Mesenchymal stem cell (in vitro differentiated cells and primary cell): ENCODE measurements at regions not wholly inside any gene's neighbourhood (a gene's known extent, or its start where the extent isn't known, plus 50 kb on each side); places are given as distances from the start of the nearest gene placed in this dataset.

Experiments
- DNase-seq: peaks from one replicate; pipeline ENCODE4 v3.0.0-alpha.2; 2013
- H2AFZ ChIP-seq: one replicate; pipeline ENCODE4 v1.6.1; 2013; ENCODE audit warnings: low read depth, mild to moderate bottlenecking, control low read depth, inconsistent platforms, low read length, moderate library complexity
- H2AK5ac ChIP-seq: 2 replicates; pipeline ENCODE4 v1.6.1; 2013; ENCODE audit warnings: low read length, moderate library complexity, mild to moderate bottlenecking, inconsistent platforms; ENCODE audit not compliant: severe bottlenecking
- H2BK120ac ChIP-seq: one replicate; pipeline ENCODE4 v1.6.1; 2013; ENCODE audit warnings: low read depth, mild to moderate bottlenecking, inconsistent platforms, low read length, moderate library complexity
- H2BK12ac ChIP-seq, 2 experiments: one replicate each; pipeline ENCODE4 v1.6.1; 2013; ENCODE audit warnings: inconsistent platforms in 2 of 2, low read length in 2 of 2, mild to moderate bottlenecking in 2 of 2, moderate library complexity in 2 of 2, control low read depth in 1 of 2
- H2BK15ac ChIP-seq: one replicate; pipeline ENCODE4 v1.6.1; 2013; ENCODE audit warnings: mild to moderate bottlenecking, low read depth, inconsistent platforms; ENCODE audit not compliant: poor library complexity, severe bottlenecking
- H2BK5ac ChIP-seq: 2 replicates; pipeline ENCODE4 v1.6.1; 2013; ENCODE audit warnings: low read depth, mild to moderate bottlenecking, low read length, control low read depth, inconsistent platforms; ENCODE audit not compliant: poor library complexity, severe bottlenecking
- H3K14ac ChIP-seq, 2 experiments: one replicate each; pipeline ENCODE4 v1.6.1; 2013; ENCODE audit warnings: inconsistent platforms in 2 of 2, low read length in 2 of 2, control low read depth in 1 of 2, mild to moderate bottlenecking in 1 of 2, moderate library complexity in 1 of 2
- H3K18ac ChIP-seq, 2 experiments: one replicate each; pipeline ENCODE4 v1.6.1; 2013; ENCODE audit warnings: inconsistent platforms in 2 of 2, low read length in 2 of 2, control low read depth in 1 of 2, low read depth in 1 of 2, mild to moderate bottlenecking in 1 of 2
- H3K23ac ChIP-seq, 2 experiments: one replicate each; pipeline ENCODE4 v1.6.1; 2013; ENCODE audit warnings: inconsistent platforms in 2 of 2, low read length in 2 of 2, mild to moderate bottlenecking in 2 of 2, moderate library complexity in 2 of 2, control low read depth in 1 of 2
- H3K27ac ChIP-seq: 2 replicates; pipeline ENCODE4 v1.5.1; 2013; ENCODE audit warnings: mild to moderate bottlenecking, moderate library complexity, low read length, control low read depth, inconsistent platforms; ENCODE audit not compliant: poor library complexity, severe bottlenecking
- H3K27me3 ChIP-seq, 2 experiments: 2 replicates each; pipeline versions ENCODE4 v1.6.1 to v1.7.0; 2013; ENCODE audit warnings: low read length in 2 of 2, mild to moderate bottlenecking in 2 of 2, moderate library complexity in 2 of 2, control low read depth in 1 of 2, inconsistent platforms in 1 of 2; ENCODE audit not compliant: control insufficient read depth in 1 of 2, insufficient read depth in 1 of 2
- H3K36me3 ChIP-seq, 2 experiments: 2 replicates each; pipeline versions ENCODE4 v1.6.1 to v1.7.0; 2013; ENCODE audit warnings: low read length in 2 of 2, control low read depth in 1 of 2, inconsistent platforms in 1 of 2, low read depth in 1 of 2, mild to moderate bottlenecking in 1 of 2; ENCODE audit not compliant: insufficient read depth in 2 of 2, control insufficient read depth in 1 of 2
- H3K4ac ChIP-seq, 2 experiments: one replicate each; pipeline ENCODE4 v1.6.1; 2013; ENCODE audit warnings: inconsistent platforms in 2 of 2, low read length in 2 of 2, mild to moderate bottlenecking in 2 of 2, moderate library complexity in 2 of 2, control low read depth in 1 of 2, low read depth in 1 of 2
- H3K4me1 ChIP-seq: 2 replicates; pipeline ENCODE4 v1.6.1; 2013; ENCODE audit warnings: low read depth, low read length, control low read depth; ENCODE audit not compliant: control insufficient read depth, insufficient read depth
- H3K4me2 ChIP-seq: 2 replicates; pipeline ENCODE4 v1.6.1; 2013; ENCODE audit warnings: low read length, mild to moderate bottlenecking, inconsistent platforms; ENCODE audit not compliant: poor library complexity, severe bottlenecking
- H3K4me3 ChIP-seq, 2 experiments: 2 replicates each; pipeline versions ENCODE4 v1.5.1 to v1.7.0; 2013; ENCODE audit warnings: low read length in 2 of 2, mild to moderate bottlenecking in 2 of 2, control low read depth in 1 of 2, low read depth in 1 of 2; ENCODE audit not compliant: insufficient read depth in 1 of 2
- H3K79me1 ChIP-seq: replicated peaks from 2 replicates; pipeline ENCODE4 v1.6.1; 2013; ENCODE audit warnings: mild to moderate bottlenecking, control low read depth, low read length, inconsistent platforms; ENCODE audit not compliant: poor library complexity, severe bottlenecking
- H3K9ac ChIP-seq: 2 replicates; pipeline ENCODE4 v1.7.0; 2013; ENCODE audit warnings: mild to moderate bottlenecking, low read length, moderate library complexity
- H3K9me3 ChIP-seq: 2 replicates; pipeline ENCODE4 v1.7.0; 2013; ENCODE audit warnings: mild to moderate bottlenecking, low read length; ENCODE audit not compliant: control insufficient read depth
- H4K8ac ChIP-seq: one replicate; pipeline ENCODE4 v1.6.1; 2013; ENCODE audit warnings: inconsistent platforms, mild to moderate bottlenecking, low read length, moderate library complexity
- H4K91ac ChIP-seq: one replicate; pipeline ENCODE4 v1.6.1; 2013; ENCODE audit warnings: mild to moderate bottlenecking, low read length, inconsistent platforms
- WGBS: methylation state at CpG from one replicate; pipeline ENCODE4 v1.1.7; 2013; ENCODE audit warnings: mixed read lengths; 5-methylcytosine and 5-hydroxymethylcytosine counted together

- H2AK5ac ChIP-seq: no peak overlapping the region
- no CpG with 5 or more reads among the region's 2 CpGs for WGBS
- DNase-seq: peak; percentile 65
Measured at GRCh38 chr5:82332886-82333615, 54.9 kb upstream of the RPS23 start.

DNA sequence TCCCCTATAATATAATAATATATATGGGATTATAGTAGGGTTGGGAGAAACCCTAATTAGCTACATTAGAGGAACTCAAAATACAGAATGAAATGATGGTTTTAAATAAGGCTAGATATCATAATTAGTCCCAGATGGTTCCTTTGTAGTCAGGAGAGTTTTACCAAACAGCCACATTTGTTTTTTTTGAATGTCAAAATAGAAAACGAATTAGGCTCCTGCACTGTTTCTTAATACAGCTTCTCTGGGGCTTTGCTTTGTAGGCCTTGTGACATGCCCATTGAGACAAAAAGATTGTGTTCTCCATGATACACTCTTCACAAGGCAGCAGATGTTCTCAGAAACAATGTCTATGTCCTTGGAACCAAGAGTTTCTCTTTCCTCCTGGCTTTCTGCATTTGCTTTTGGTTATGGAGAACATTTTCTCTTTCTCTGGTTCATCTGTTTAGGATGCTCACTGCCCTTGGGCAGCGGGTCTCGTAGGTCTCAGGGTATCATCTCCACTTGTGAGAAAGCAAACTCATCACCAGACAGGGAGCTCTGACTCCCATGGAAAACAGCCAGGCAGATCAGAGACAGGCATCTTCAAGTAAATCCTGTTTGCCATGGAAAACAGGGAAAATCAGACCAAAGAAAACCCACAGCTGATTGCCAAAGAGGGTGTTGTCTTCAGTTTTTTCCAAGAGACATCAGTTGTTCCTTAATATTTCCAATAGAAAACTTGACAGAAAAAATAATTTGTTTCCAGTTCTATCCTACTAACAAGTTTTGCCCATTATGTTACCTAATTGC, 54.1 kb upstream of the RPS23 start:
- Histone ChIP-seq H3K4me2 (no peak overlapping the region), H4K8ac (peak overlapping the region; percentile 45), H3K9me3 (no peaks in the 10 kb centered on the region), H3K27ac (no peak overlapping the region), H4K91ac (no peak overlapping the region), H3K14ac (no peak overlapping the region), H2BK5ac (no peak overlapping the region), H3K4me1 (peaks cover 4% of the 10 kb centered on the region), H2AFZ (no peak overlapping the region), H3K4ac (peak overlapping the region in 1 of 2 experiments; percentile 32), H3K36me3 (no peaks in the 10 kb centered on the region), H2BK120ac (peak overlapping the region; percentile 37), H2AK5ac (no peak overlapping the region), H3K18ac (peak overlapping the region; percentile 25 to 31), H3K79me1 (no peaks in the 10 kb centered on the region), H2BK15ac (no peak overlapping the region), H3K4me3 (no peak overlapping the region), H3K27me3 (no peaks in the 10 kb centered on the region), H2BK12ac (peak overlapping the region; percentile 6 to 7), H3K9ac (peak overlapping the region; percentile 53), H3K23ac (no peak overlapping the region)
- 84% methylated on average over 3 of the region's 3 CpGs for WGBS
- DNase-seq: peak; percentile 42

More at GRCh38 chr5:82332886-82333615, 54.9 kb upstream of the RPS23 start:
- no peaks in the 10 kb centered on the region for H3K79me1 ChIP-seq
- no peak overlapping the region for H3K27ac ChIP-seq
- H3K23ac ChIP-seq: no peak overlapping the region
- H3K4ac ChIP-seq: no peak overlapping the region
- H3K4me3 ChIP-seq: no peak overlapping the region
- no peaks in the 10 kb centered on the region for H3K27me3 ChIP-seq
- H2BK15ac ChIP-seq: no peak overlapping the region
- no peak overlapping the region for H3K4me2 ChIP-seq
- no peak overlapping the region for H2AFZ ChIP-seq
- peaks cover 4% of the 10 kb centered on the region for H3K4me1 ChIP-seq
- no peak overlapping the region for H2BK5ac ChIP-seq
- H3K9ac ChIP-seq: peak overlapping the region; percentile 53
- no peak overlapping the region for H2BK120ac ChIP-seq
- no peak overlapping the region for H3K18ac ChIP-seq
- no peak overlapping the region for H4K8ac ChIP-seq
- H3K36me3 ChIP-seq: no peaks in the 10 kb centered on the region
- H3K9me3 ChIP-seq: no peaks in the 10 kb centered on the region
- no peak overlapping the region for H3K14ac ChIP-seq
- H2BK12ac ChIP-seq: no peak overlapping the region
- no peak overlapping the region for H4K91ac ChIP-seq

- no peak overlapping the region for H3K4me3 ChIP-seq
- no peak overlapping the region for H3K27ac ChIP-seq
- H3K79me1 ChIP-seq: no peaks in the 10 kb centered on the region
- H3K14ac ChIP-seq: no peak overlapping the region
- no peak overlapping the region for H3K9ac ChIP-seq
- H2BK15ac ChIP-seq: peak overlapping the region; percentile 78
- no peak for DNase-seq
- peaks cover 4% of the 10 kb centered on the region for H3K4me1 ChIP-seq
- no peak overlapping the region for H4K8ac ChIP-seq
- no peak overlapping the region for H2AFZ ChIP-seq
- H3K4me2 ChIP-seq: no peak overlapping the region
- no peaks in the 10 kb centered on the region for H3K9me3 ChIP-seq
- H3K27me3 ChIP-seq: no peaks in the 10 kb centered on the region
- H3K23ac ChIP-seq: no peak overlapping the region
- H3K18ac ChIP-seq: no peak overlapping the region
- no peak overlapping the region for H4K91ac ChIP-seq
- H3K36me3 ChIP-seq: no peaks in the 10 kb centered on the region
- no peak overlapping the region for H2BK12ac ChIP-seq
- no peak overlapping the region for H3K4ac ChIP-seq
- H2AK5ac ChIP-seq: no peak overlapping the region
- WGBS: 93% methylated on average over 4 of the region's 4 CpGs
- peak overlapping the region; percentile 23 for H2BK120ac ChIP-seq
- no peak overlapping the region for H2BK5ac ChIP-seq
Measured at GRCh38 chr5:82331557-82331956, 53.4 kb upstream of the RPS23 start.

- no peaks in the 10 kb centered on the region for H3K27me3 ChIP-seq
Measured at GRCh38 chr5:82330530-82331270, 52.5 kb upstream of the RPS23 start.

More at GRCh38 chr5:82330530-82331270, 52.5 kb upstream of the RPS23 start:
- H3K79me1 ChIP-seq: no peaks in the 10 kb centered on the region
- no peak overlapping the region for H3K4ac ChIP-seq
- H3K4me3 ChIP-seq: no peak overlapping the region
- no peak overlapping the region for H3K14ac ChIP-seq
- no peak overlapping the region for H2BK120ac ChIP-seq
- H3K4me2 ChIP-seq: no peak overlapping the region
- H2BK15ac ChIP-seq: no peak overlapping the region
- no peak overlapping the region for H4K91ac ChIP-seq
- no peak overlapping the region for H2AK5ac ChIP-seq
- no peaks in the 10 kb centered on the region for H3K9me3 ChIP-seq
- peak overlapping the region; percentile 75 to 85 for H2BK12ac ChIP-seq
- WGBS: 100% methylated on average over 3 of the region's 3 CpGs
- H2BK5ac ChIP-seq: no peak overlapping the region
- H3K23ac ChIP-seq: no peak overlapping the region
- no peak overlapping the region for H4K8ac ChIP-seq
- H3K36me3 ChIP-seq: no peaks in the 10 kb centered on the region
- no peak overlapping the region for H2AFZ ChIP-seq
- H3K9ac ChIP-seq: no peak overlapping the region
- no peak for DNase-seq
- H3K18ac ChIP-seq: peak overlapping the region in 1 of 2 experiments; percentile 4
- peaks cover 4% of the 10 kb centered on the region for H3K4me1 ChIP-seq
- H3K27ac ChIP-seq: no peak overlapping the region
